ENCODE measurements at regions not wholly inside any gene's neighbourhood (a gene's known extent, or its start where the extent isn't known, plus 50 kb on each side); places are given as distances from the start of the nearest gene placed in this dataset.

DNA sequence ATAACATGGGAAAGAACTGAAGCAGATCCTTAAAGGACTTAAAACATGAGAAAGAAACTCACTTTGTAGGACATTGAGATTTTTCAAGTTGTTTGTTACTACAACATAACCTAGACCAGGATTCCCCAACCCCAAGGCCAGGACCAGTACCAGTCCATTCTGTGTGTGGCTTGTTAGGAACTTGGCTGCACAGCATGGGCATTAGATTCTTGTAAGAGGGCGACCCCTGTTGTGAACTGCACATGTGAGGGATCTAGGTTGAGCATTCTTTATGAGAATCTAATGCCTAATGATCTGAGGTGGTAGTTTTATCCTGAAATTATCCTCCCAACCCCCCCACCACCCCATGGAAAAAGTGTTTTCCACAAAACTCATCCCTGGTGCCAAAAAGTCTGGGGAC is 566.1 kb downstream of the KCTD8 start:
- Mint-ChIP-seq H3K4me1 (no peaks in the 10 kb centered on the region), H3K36me3 (no peaks in the 10 kb centered on the region), H3K9me3 (peaks cover 3 to 24% (median 6%) of the 10 kb centered on the region in 5 donors), H3K4me3 (no peak overlapping the region), H3K27me3 (no peaks in the 10 kb centered on the region), H3K27ac (no peak overlapping the region)
- Histone ChIP-seq H3K27ac (ENCODE audit: low read depth, low read length) (no peak overlapping the region), H3K4me3 (ENCODE audit: low read length) (no peak overlapping the region), H3K36me3 (ENCODE audit: insufficient read depth, low read length) (no peaks in the 10 kb centered on the region), H3K4me1 (ENCODE audit: insufficient read depth, low read length) (no peaks in the 10 kb centered on the region), H3K9me3 (ENCODE audit: low read length) (peaks cover 4% of the 10 kb centered on the region), H3K27me3 (ENCODE audit: insufficient read depth, low read length, poor library complexity, severe bottlenecking) (no peaks in the 10 kb centered on the region)
- DNase-seq, result no peak
- ChIA-PET POLR2A (no interaction called here), CTCF (no interaction called here)

- Mint-ChIP-seq H3K4me3 (no peak overlapping the region), H3K4me1 (no peaks in the 10 kb centered on the region), H3K9me3 (peaks cover 3 to 41% (median 9%) of the 10 kb centered on the region in 5 donors), H3K36me3 (no peaks in the 10 kb centered on the region), H3K27ac (no peak overlapping the region), H3K27me3 (no peaks in the 10 kb centered on the region)
- peaks cover 4% of the 10 kb centered on the region for H3K9me3 ChIP-seq (ENCODE audit: low read length)
- H3K4me1 ChIP-seq (ENCODE audit: insufficient read depth, low read length), result no peaks in the 10 kb centered on the region
- POLR2A ChIA-PET, result no interaction called here
- no peak overlapping the region for H3K27ac ChIP-seq (ENCODE audit: low read depth, low read length)
- H3K36me3 ChIP-seq (ENCODE audit: insufficient read depth, low read length), result no peaks in the 10 kb centered on the region
- no peak for DNase-seq
- H3K27me3 ChIP-seq (ENCODE audit: insufficient read depth, low read length, poor library complexity, severe bottlenecking), result no peaks in the 10 kb centered on the region
- CTCF ChIA-PET, result no interaction called here
- H3K4me3 ChIP-seq (ENCODE audit: low read length), result no peak overlapping the region
Observed at GRCh38 chr4:43886196-43886595, 562.4 kb downstream of the KCTD8 start.

- no peak overlapping the region for H3K4me3 Mint-ChIP-seq
- CTCF ChIA-PET, result no interaction called here
Observed at GRCh38 chr4:43898836-43899235, 549.8 kb downstream of the KCTD8 start.

DNA sequence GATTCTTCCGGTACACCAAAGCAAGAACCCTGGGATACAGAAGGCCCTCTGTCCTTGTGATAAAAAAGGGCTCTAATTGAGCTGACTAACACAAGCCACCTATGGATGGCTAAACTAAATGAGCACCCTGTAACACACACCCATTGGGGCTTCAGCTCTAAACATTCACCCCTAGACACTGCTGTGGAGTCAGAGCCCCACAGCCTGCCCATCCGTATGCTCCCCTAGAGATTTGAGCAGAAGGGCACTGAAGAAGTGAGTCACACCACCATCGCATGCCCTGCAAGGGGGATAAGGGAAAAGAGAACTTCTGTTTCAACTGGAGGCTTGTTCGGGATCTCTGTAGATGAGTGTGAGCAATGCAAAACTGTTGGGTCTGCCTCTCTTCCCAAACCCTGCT is 545.2 kb downstream of the KCTD8 start:
- POLR2A ChIA-PET, result no interaction called here
- CTCF ChIA-PET, result no interaction called here
- H3K27ac ChIP-seq (ENCODE audit: low read depth, low read length), result no peak overlapping the region
- no peaks in the 10 kb centered on the region for H3K9me3 ChIP-seq (ENCODE audit: low read length)
- H3K27me3 ChIP-seq (ENCODE audit: insufficient read depth, low read length, poor library complexity, severe bottlenecking), result no peaks in the 10 kb centered on the region
- H3K27ac Mint-ChIP-seq, result no peak overlapping the region
- no peak overlapping the region for H3K4me3 Mint-ChIP-seq
- H3K36me3 Mint-ChIP-seq, result no peaks in the 10 kb centered on the region
- H3K9me3 Mint-ChIP-seq, result peaks cover 0 to 6% (median 5%) of the 10 kb centered on the region in 5 donors
- H3K4me3 ChIP-seq (ENCODE audit: low read length), result no peak overlapping the region
- no peaks in the 10 kb centered on the region for H3K36me3 ChIP-seq (ENCODE audit: insufficient read depth, low read length)
- H3K4me1 ChIP-seq (ENCODE audit: insufficient read depth, low read length), result no peaks in the 10 kb centered on the region
- H3K4me1 Mint-ChIP-seq, result no peaks in the 10 kb centered on the region
- DNase-seq, result no peak
- H3K27me3 Mint-ChIP-seq, result no peaks in the 10 kb centered on the region

More at GRCh38 chr4:43898836-43899235, 549.8 kb downstream of the KCTD8 start:
- H3K27ac ChIP-seq (ENCODE audit: low read depth, low read length), result no peak overlapping the region
- no peaks in the 10 kb centered on the region for H3K9me3 ChIP-seq (ENCODE audit: low read length)
- H3K4me1 Mint-ChIP-seq, result no peaks in the 10 kb centered on the region
- H3K27ac Mint-ChIP-seq, result no peak overlapping the region
- DNase-seq, result no peak
- no peaks in the 10 kb centered on the region for H3K27me3 ChIP-seq (ENCODE audit: insufficient read depth, low read length, poor library complexity, severe bottlenecking)
- no peaks in the 10 kb centered on the region for H3K36me3 ChIP-seq (ENCODE audit: insufficient read depth, low read length)
- H3K27me3 Mint-ChIP-seq, result no peaks in the 10 kb centered on the region
- H3K36me3 Mint-ChIP-seq, result no peaks in the 10 kb centered on the region
- no peak overlapping the region for H3K4me3 ChIP-seq (ENCODE audit: low read length)
- peaks cover 0 to 21% (median 9%) of the 10 kb centered on the region in 5 donors for H3K9me3 Mint-ChIP-seq
- POLR2A ChIA-PET, result no interaction called here
- no peaks in the 10 kb centered on the region for H3K4me1 ChIP-seq (ENCODE audit: insufficient read depth, low read length)

DNA sequence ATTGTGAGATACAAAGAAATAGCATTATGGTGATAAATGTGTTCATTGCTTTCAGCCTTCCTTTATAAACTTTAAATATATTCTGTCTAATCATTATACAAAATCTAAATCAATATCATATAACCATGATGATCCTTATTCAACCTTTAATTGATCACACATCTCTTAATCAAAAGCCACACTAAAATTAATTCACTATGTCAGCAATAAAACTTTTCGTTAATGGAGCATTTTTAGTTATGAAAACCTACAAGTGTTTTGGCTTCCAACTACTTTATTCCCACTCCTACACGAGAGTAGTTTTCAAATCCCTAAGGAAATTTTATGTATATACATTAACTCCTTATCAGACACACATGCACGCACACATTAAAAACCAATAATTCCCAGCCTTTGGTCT is 530.2 kb downstream of the KCTD8 start:
- H3K27me3 ChIP-seq (ENCODE audit: insufficient read depth, low read length, poor library complexity, severe bottlenecking), result no peaks in the 10 kb centered on the region
- Mint-ChIP-seq H3K27me3 (no peaks in the 10 kb centered on the region), H3K27ac (no peak overlapping the region), H3K4me3 (no peak overlapping the region), H3K36me3 (no peaks in the 10 kb centered on the region), H3K9me3 (peaks cover 11 to 39% (median 20%) of the 10 kb centered on the region in 5 donors), H3K4me1 (no peaks in the 10 kb centered on the region)
- H3K4me3 ChIP-seq (ENCODE audit: low read length), result no peak overlapping the region
- H3K4me1 ChIP-seq (ENCODE audit: insufficient read depth, low read length), result no peaks in the 10 kb centered on the region
- POLR2A ChIA-PET, result no interaction called here
- CTCF ChIA-PET, result no interaction called here
- DNase-seq, result no peak
- H3K9me3 ChIP-seq (ENCODE audit: low read length), result no peaks in the 10 kb centered on the region
- H3K27ac ChIP-seq (ENCODE audit: low read depth, low read length), result no peak overlapping the region
- no peaks in the 10 kb centered on the region for H3K36me3 ChIP-seq (ENCODE audit: insufficient read depth, low read length)

- H3K27me3 ChIP-seq (ENCODE audit: insufficient read depth, low read length, poor library complexity, severe bottlenecking), result no peaks in the 10 kb centered on the region
- no peaks in the 10 kb centered on the region for H3K4me1 ChIP-seq (ENCODE audit: insufficient read depth, low read length)
- H3K36me3 Mint-ChIP-seq, result no peaks in the 10 kb centered on the region
- no peaks in the 10 kb centered on the region for H3K36me3 ChIP-seq (ENCODE audit: insufficient read depth, low read length)
- H3K4me3 ChIP-seq (ENCODE audit: low read length), result no peak overlapping the region
- no peaks in the 10 kb centered on the region for H3K27me3 Mint-ChIP-seq
- H3K4me3 Mint-ChIP-seq, result no peak overlapping the region
- DNase-seq, result no peak
- no peak overlapping the region for H3K27ac ChIP-seq (ENCODE audit: low read depth, low read length)
- ChIA-PET CTCF (no interaction called here), POLR2A (no interaction called here)
- H3K4me1 Mint-ChIP-seq, result no peaks in the 10 kb centered on the region
- peaks cover 0 to 20% (median 3%) of the 10 kb centered on the region in 5 donors for H3K9me3 Mint-ChIP-seq
- H3K27ac Mint-ChIP-seq, result no peak overlapping the region
- no peaks in the 10 kb centered on the region for H3K9me3 ChIP-seq (ENCODE audit: low read length)
Observed at GRCh38 chr4:43932448-43932847, 516.2 kb downstream of the KCTD8 start.

DNA sequence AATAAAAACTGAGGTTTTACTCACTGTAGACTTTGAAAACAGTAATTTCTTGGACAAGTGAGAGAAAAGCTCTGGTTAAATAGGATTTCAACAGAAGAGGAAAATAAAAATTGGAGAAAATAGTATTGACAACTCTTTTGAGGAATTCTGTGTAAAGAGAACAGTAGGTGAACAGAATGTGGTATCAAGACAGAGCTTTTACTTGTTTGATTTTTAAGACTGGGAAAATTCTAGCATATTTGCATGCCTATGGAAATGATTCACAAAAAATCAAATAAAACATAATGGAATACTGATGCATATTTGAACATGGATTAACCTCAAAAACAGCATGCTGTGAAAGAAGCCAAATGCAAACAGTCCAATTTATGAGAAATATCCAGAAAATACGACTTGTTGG is 504.6 kb downstream of the KCTD8 start:
- no peaks in the 10 kb centered on the region for H3K9me3 ChIP-seq (ENCODE audit: low read length)
- ChIA-PET CTCF (no interaction called here), POLR2A (no interaction called here)
- Mint-ChIP-seq H3K27ac (no peak overlapping the region), H3K27me3 (no peaks in the 10 kb centered on the region), H3K4me3 (no peak overlapping the region), H3K36me3 (no peaks in the 10 kb centered on the region), H3K4me1 (no peaks in the 10 kb centered on the region), H3K9me3 (peaks cover 3 to 30% (median 8%) of the 10 kb centered on the region in 5 donors)
- H3K27me3 ChIP-seq (ENCODE audit: insufficient read depth, low read length, poor library complexity, severe bottlenecking), result no peaks in the 10 kb centered on the region
- H3K4me3 ChIP-seq (ENCODE audit: low read length), result no peak overlapping the region
- H3K4me1 ChIP-seq (ENCODE audit: insufficient read depth, low read length), result no peaks in the 10 kb centered on the region
- H3K36me3 ChIP-seq (ENCODE audit: insufficient read depth, low read length), result no peaks in the 10 kb centered on the region
- H3K27ac ChIP-seq (ENCODE audit: low read depth, low read length), result no peak overlapping the region
- DNase-seq, result no peak

GRCh38 chr4:43959976-43960375 is 488.6 kb downstream of the KCTD8 start:
- H3K4me1 Mint-ChIP-seq, result no peaks in the 10 kb centered on the region
- H3K27ac Mint-ChIP-seq, result no peak overlapping the region
- Histone ChIP-seq H3K4me3 (ENCODE audit: low read length) (no peak overlapping the region), H3K27me3 (ENCODE audit: insufficient read depth, low read length, poor library complexity, severe bottlenecking) (no peaks in the 10 kb centered on the region), H3K27ac (ENCODE audit: low read depth, low read length) (no peak overlapping the region), H3K36me3 (ENCODE audit: insufficient read depth, low read length) (no peaks in the 10 kb centered on the region), H3K9me3 (ENCODE audit: low read length) (no peaks in the 10 kb centered on the region), H3K4me1 (ENCODE audit: insufficient read depth, low read length) (no peaks in the 10 kb centered on the region)
- H3K36me3 Mint-ChIP-seq, result no peaks in the 10 kb centered on the region
- peaks cover 2 to 11% (median 8%) of the 10 kb centered on the region in 5 donors for H3K9me3 Mint-ChIP-seq
- ChIA-PET POLR2A (no interaction called here), CTCF (no interaction called here)
- no peak for DNase-seq
- H3K27me3 Mint-ChIP-seq, result no peaks in the 10 kb centered on the region
- no peak overlapping the region for H3K4me3 Mint-ChIP-seq

DNA sequence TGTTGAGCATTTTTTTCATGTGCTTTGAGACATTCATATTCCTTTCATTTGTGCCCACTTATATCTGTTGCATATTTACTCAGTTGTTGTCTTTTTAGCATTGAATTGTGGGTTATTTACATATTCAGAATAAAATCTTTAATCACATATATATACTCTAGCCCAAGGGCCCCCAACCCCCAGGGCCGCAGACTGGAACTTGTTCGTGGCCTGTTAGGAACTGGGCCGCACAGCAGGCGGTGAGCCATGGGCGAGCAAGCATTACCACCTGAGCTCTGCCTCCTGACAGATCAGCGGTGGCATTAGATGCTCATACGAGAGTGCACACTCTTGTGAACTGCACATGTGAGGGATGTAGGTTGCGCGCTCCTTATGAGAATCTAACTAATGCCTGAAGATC is 480.6 kb downstream of the KCTD8 start:
- DNase-seq, result no peak
- Mint-ChIP-seq H3K4me1 (no peaks in the 10 kb centered on the region), H3K27me3 (no peaks in the 10 kb centered on the region), H3K9me3 (peaks cover 3 to 12% (median 5%) of the 10 kb centered on the region in 5 donors), H3K4me3 (no peak overlapping the region), H3K36me3 (no peaks in the 10 kb centered on the region), H3K27ac (no peak overlapping the region)
- Histone ChIP-seq H3K9me3 (ENCODE audit: low read length) (no peaks in the 10 kb centered on the region), H3K4me1 (ENCODE audit: insufficient read depth, low read length) (no peaks in the 10 kb centered on the region), H3K36me3 (ENCODE audit: insufficient read depth, low read length) (no peaks in the 10 kb centered on the region), H3K27ac (ENCODE audit: low read depth, low read length) (no peak overlapping the region), H3K4me3 (ENCODE audit: low read length) (no peak overlapping the region), H3K27me3 (ENCODE audit: insufficient read depth, low read length, poor library complexity, severe bottlenecking) (no peaks in the 10 kb centered on the region)
- POLR2A ChIA-PET, result no interaction called here
- CTCF ChIA-PET, result no interaction called here
